Testis (tissue), 2 donors: ENCODE measurements at regions not wholly inside any gene's neighbourhood (a gene's known extent, or its start where the extent isn't known, plus 50 kb on each side); places are given as distances from the start of the nearest gene placed in this dataset.

ENCODE experiments used
- CTCF ChIP-seq, 3 experiments: fragments of 450-650 bp in 2 of 3; fragments of 200-600 bp in 1 of 3; sonication (generic) in 1 of 3; IDR thresholded peaks; one replicate each; pipeline ENCODE4 v1.5.1; 2016 to 2019; ENCODE audit warnings: antibody characterized with exemption in 3 of 3, mild to moderate bottlenecking in 2 of 3, moderate library complexity in 1 of 3
- POLR2A ChIP-seq: fragments of 450-650 bp; IDR thresholded peaks from one replicate; pipeline ENCODE4 v1.6.1; 2017; ENCODE audit warnings: antibody characterized with exemption, mild to moderate bottlenecking, moderate library complexity

GRCh38 chr13:85383291-85383690, 415.9 kb downstream of the SLITRK6 start:
- TF ChIP-seq CTCF (IDR thresholded peaks at IDR 0.05) (no peak), POLR2A (no peak)
